Immature natural killer cell (primary cell): ENCODE measurements at regions not wholly inside any gene's neighbourhood (a gene's known extent, or its start where the extent isn't known, plus 50 kb on each side); places are given as distances from the start of the nearest gene placed in this dataset.

Experiments
- DNase-seq, 3 donors: peaks; one replicate each; pipeline ENCODE4 v3.0.0; 2022; ENCODE audit warnings: mixed read lengths in 1 of 3
- H3K27ac Mint-ChIP-seq, 6 donors: one replicate each; pipeline ENCODE4 v1.8.0; 2020; ENCODE audit warnings: mixed read lengths in 6 of 6, mild to moderate bottlenecking in 5 of 6, inconsistent platforms in 4 of 6, moderate library complexity in 3 of 6
- H3K27me3 Mint-ChIP-seq, 3 donors: one replicate each; pipeline ENCODE4 v1.8.0; 2020 to 2021; ENCODE audit warnings: low read depth in 3 of 3, mild to moderate bottlenecking in 3 of 3, mixed read lengths in 3 of 3, moderate library complexity in 3 of 3, inconsistent platforms in 1 of 3
- H3K36me3 Mint-ChIP-seq, 3 donors: one replicate each; pipeline ENCODE4 v1.8.0; 2020; ENCODE audit warnings: mixed read lengths in 3 of 3, inconsistent platforms in 2 of 3, mild to moderate bottlenecking in 2 of 3
- H3K4me1 Mint-ChIP-seq, 2 donors: one replicate each; pipeline ENCODE4 v1.8.0; 2020; ENCODE audit warnings: inconsistent platforms in 2 of 2, mild to moderate bottlenecking in 2 of 2, mixed read lengths in 2 of 2, moderate library complexity in 1 of 2
- H3K4me3 Mint-ChIP-seq, 5 donors: one replicate each; pipeline ENCODE4 v1.8.0; 2020; ENCODE audit warnings: mild to moderate bottlenecking in 5 of 5, mixed read lengths in 5 of 5, inconsistent platforms in 3 of 5, moderate library complexity in 3 of 5
- H3K9me3 Mint-ChIP-seq, 6 donors: one replicate each; pipeline ENCODE4 v1.8.0; 2020; ENCODE audit warnings: mild to moderate bottlenecking in 6 of 6, mixed read lengths in 6 of 6, inconsistent platforms in 4 of 6, moderate library complexity in 3 of 6

GRCh38 chr5:74290634-74291241 lies 349.8 kb downstream of the ENC1 start:
- Mint-ChIP-seq H3K27ac (no peak overlapping the region), H3K27me3 (peaks cover 0 to 15% (median 2%) of the 10 kb centered on the region in 3 donors), H3K9me3 (peaks cover 0 to 2% (median 0%) of the 10 kb centered on the region in 6 donors), H3K36me3 (no peaks in the 10 kb centered on the region), H3K4me3 (no peak overlapping the region), H3K4me1 (no peaks in the 10 kb centered on the region)
- no peak for DNase-seq

- no peaks in the 10 kb centered on the region for H3K4me1 Mint-ChIP-seq
- H3K9me3 Mint-ChIP-seq: peaks cover 0 to 2% (median 0%) of the 10 kb centered on the region in 6 donors
- DNase-seq: no peak
- peaks cover 0 to 15% (median 2%) of the 10 kb centered on the region in 3 donors for H3K27me3 Mint-ChIP-seq
- H3K27ac Mint-ChIP-seq: no peak overlapping the region
- no peak overlapping the region for H3K4me3 Mint-ChIP-seq
- no peaks in the 10 kb centered on the region for H3K36me3 Mint-ChIP-seq
Observed at GRCh38 chr5:74289691-74290090, 350.8 kb downstream of the ENC1 start.

- Mint-ChIP-seq H3K36me3 (no peaks in the 10 kb centered on the region), H3K9me3 (peaks cover 0 to 2% (median 0%) of the 10 kb centered on the region in 6 donors), H3K4me1 (no peaks in the 10 kb centered on the region), H3K27ac (no peak overlapping the region), H3K27me3 (peaks cover 0 to 15% (median 2%) of the 10 kb centered on the region in 3 donors), H3K4me3 (no peak overlapping the region)
- DNase-seq: no peak
Observed at GRCh38 chr5:74289238-74289637, 351.3 kb downstream of the ENC1 start.

- Mint-ChIP-seq H3K4me3 (no peak overlapping the region), H3K36me3 (no peaks in the 10 kb centered on the region), H3K27ac (no peak overlapping the region), H3K9me3 (peaks cover 0 to 2% (median 0%) of the 10 kb centered on the region in 6 donors), H3K4me1 (no peaks in the 10 kb centered on the region), H3K27me3 (peaks cover 0 to 15% (median 2%) of the 10 kb centered on the region in 3 donors)
- no peak for DNase-seq
Observed at GRCh38 chr5:74288448-74289108, 351.9 kb downstream of the ENC1 start.

- Mint-ChIP-seq H3K4me1 (no peaks in the 10 kb centered on the region), H3K36me3 (no peaks in the 10 kb centered on the region), H3K27ac (no peak overlapping the region), H3K9me3 (peaks cover 0 to 2% (median 0%) of the 10 kb centered on the region in 6 donors), H3K27me3 (peaks cover 0 to 15% (median 2%) of the 10 kb centered on the region in 3 donors), H3K4me3 (no peak overlapping the region)
- DNase-seq: no peak
Observed at GRCh38 chr5:74288038-74288437, 352.5 kb downstream of the ENC1 start.

- H3K27me3 Mint-ChIP-seq: peaks cover 0 to 13% (median 2%) of the 10 kb centered on the region in 3 donors
- peaks cover 0 to 2% (median 0%) of the 10 kb centered on the region in 6 donors for H3K9me3 Mint-ChIP-seq
- H3K4me1 Mint-ChIP-seq: no peaks in the 10 kb centered on the region
- no peak overlapping the region for H3K4me3 Mint-ChIP-seq
- no peaks in the 10 kb centered on the region for H3K36me3 Mint-ChIP-seq
- no peak for DNase-seq
- H3K27ac Mint-ChIP-seq: no peak overlapping the region
Observed at GRCh38 chr5:74286734-74287695, 353.5 kb downstream of the ENC1 start.

- H3K27ac Mint-ChIP-seq: no peak overlapping the region
- peaks cover 0 to 12% (median 5%) of the 10 kb centered on the region in 3 donors for H3K27me3 Mint-ChIP-seq
- H3K4me1 Mint-ChIP-seq: no peaks in the 10 kb centered on the region
- H3K36me3 Mint-ChIP-seq: no peaks in the 10 kb centered on the region
- peaks cover 0 to 2% (median 0%) of the 10 kb centered on the region in 6 donors for H3K9me3 Mint-ChIP-seq
- DNase-seq: no peak
- no peak overlapping the region for H3K4me3 Mint-ChIP-seq
Observed at GRCh38 chr5:74285675-74286280, 354.8 kb downstream of the ENC1 start.

GRCh38 chr5:74282490-74282889 lies 358.0 kb downstream of the ENC1 start:
- peaks cover 0 to 9% (median 0%) of the 10 kb centered on the region in 3 donors for H3K27me3 Mint-ChIP-seq
- peaks cover 0 to 2% (median 0%) of the 10 kb centered on the region in 6 donors for H3K9me3 Mint-ChIP-seq

GRCh38 chr5:74281166-74281565 lies 359.4 kb downstream of the ENC1 start:
- peaks cover 0 to 11% (median 2%) of the 10 kb centered on the region in 3 donors for H3K27me3 Mint-ChIP-seq
- H3K36me3 Mint-ChIP-seq: no peaks in the 10 kb centered on the region
- no peak overlapping the region for H3K4me3 Mint-ChIP-seq
- H3K27ac Mint-ChIP-seq: no peak overlapping the region
- DNase-seq: no peak
- H3K4me1 Mint-ChIP-seq: no peaks in the 10 kb centered on the region
- no peaks in the 10 kb centered on the region for H3K9me3 Mint-ChIP-seq

More at GRCh38 chr5:74282490-74282889, 358.0 kb downstream of the ENC1 start:
- no peak overlapping the region for H3K4me3 Mint-ChIP-seq
- DNase-seq: no peak
- H3K27ac Mint-ChIP-seq: no peak overlapping the region
- no peaks in the 10 kb centered on the region for H3K4me1 Mint-ChIP-seq
- no peaks in the 10 kb centered on the region for H3K36me3 Mint-ChIP-seq

GRCh38 chr5:74280306-74280705 lies 360.2 kb downstream of the ENC1 start:
- no peaks in the 10 kb centered on the region for H3K36me3 Mint-ChIP-seq
- no peaks in the 10 kb centered on the region for H3K4me1 Mint-ChIP-seq
- DNase-seq: no peak
- H3K27me3 Mint-ChIP-seq: peaks cover 0 to 13% (median 2%) of the 10 kb centered on the region in 3 donors
- no peaks in the 10 kb centered on the region for H3K9me3 Mint-ChIP-seq
- no peak overlapping the region for H3K27ac Mint-ChIP-seq
- no peak overlapping the region for H3K4me3 Mint-ChIP-seq

GRCh38 chr5:74279244-74279643 lies 361.3 kb downstream of the ENC1 start:
- no peak for DNase-seq
- H3K9me3 Mint-ChIP-seq: no peaks in the 10 kb centered on the region
- H3K4me3 Mint-ChIP-seq: no peak overlapping the region
- H3K4me1 Mint-ChIP-seq: no peaks in the 10 kb centered on the region
- H3K27me3 Mint-ChIP-seq: peaks cover 0 to 13% (median 2%) of the 10 kb centered on the region in 3 donors
- H3K27ac Mint-ChIP-seq: no peak overlapping the region
- H3K36me3 Mint-ChIP-seq: no peaks in the 10 kb centered on the region

GRCh38 chr5:74277418-74277817 lies 363.1 kb downstream of the ENC1 start:
- Mint-ChIP-seq H3K9me3 (no peaks in the 10 kb centered on the region), H3K4me3 (no peak overlapping the region), H3K36me3 (no peaks in the 10 kb centered on the region), H3K27me3 (peaks cover 0 to 18% (median 2%) of the 10 kb centered on the region in 3 donors), H3K27ac (no peak overlapping the region), H3K4me1 (no peaks in the 10 kb centered on the region)
- DNase-seq: no peak

GRCh38 chr5:74275171-74275992 lies 365.1 kb downstream of the ENC1 start:
- no peaks in the 10 kb centered on the region for H3K9me3 Mint-ChIP-seq
- no peaks in the 10 kb centered on the region for H3K36me3 Mint-ChIP-seq
- H3K27ac Mint-ChIP-seq: no peak overlapping the region
- peaks cover 0 to 15% (median 2%) of the 10 kb centered on the region in 3 donors for H3K27me3 Mint-ChIP-seq
- no peak for DNase-seq
- no peaks in the 10 kb centered on the region for H3K4me1 Mint-ChIP-seq
- no peak overlapping the region for H3K4me3 Mint-ChIP-seq
